Trophoblast cell (in vitro differentiated cells and primary cell): ENCODE measurements at regions not wholly inside any gene's neighbourhood (a gene's known extent, or its start where the extent isn't known, plus 50 kb on each side); places are given as distances from the start of the nearest gene placed in this dataset.

ENCODE experiments used
- DNase-seq, 2 donors: peaks; one replicate each; pipeline ENCODE4 v3.0.0-alpha.2; 2016
- H2AFZ ChIP-seq: 2 replicates; pipeline ENCODE4 v1.6.1; 2013; ENCODE audit warnings: low read length, moderate library complexity, mild to moderate bottlenecking; ENCODE audit not compliant: insufficient read depth, poor library complexity
- H2AK5ac ChIP-seq: 2 replicates; pipeline ENCODE4 v1.6.1; 2013; ENCODE audit warnings: mild to moderate bottlenecking, low read length
- H2BK120ac ChIP-seq: 2 replicates; pipeline ENCODE4 v1.6.1; 2013; ENCODE audit warnings: low read length, mild to moderate bottlenecking, moderate library complexity; ENCODE audit not compliant: insufficient read depth, poor library complexity
- H2BK12ac ChIP-seq: 2 replicates; pipeline ENCODE4 v1.6.1; 2013; ENCODE audit warnings: mild to moderate bottlenecking, low read length, moderate library complexity
- H2BK5ac ChIP-seq: 2 replicates; pipeline ENCODE4 v1.6.1; 2013; ENCODE audit warnings: low read length, low read depth, moderate library complexity, mild to moderate bottlenecking; ENCODE audit not compliant: poor library complexity
- H3K14ac ChIP-seq: 2 replicates; pipeline ENCODE4 v1.6.1; 2013; ENCODE audit warnings: mild to moderate bottlenecking, low read length
- H3K18ac ChIP-seq: 2 replicates; pipeline ENCODE4 v1.6.1; 2013; ENCODE audit warnings: mild to moderate bottlenecking, low read length
- H3K23ac ChIP-seq: 2 replicates; pipeline ENCODE4 v1.6.1; 2013; ENCODE audit warnings: low read length
- H3K27ac ChIP-seq: 2 replicates; pipeline ENCODE4 v1.5.1; 2013; ENCODE audit warnings: low read depth, mild to moderate bottlenecking, inconsistent platforms, low read length, moderate library complexity
- H3K27me3 ChIP-seq: 2 replicates; pipeline ENCODE4 v1.6.1; 2013; ENCODE audit warnings: inconsistent platforms, mild to moderate bottlenecking, low read length, moderate library complexity; ENCODE audit not compliant: insufficient read depth
- H3K36me3 ChIP-seq, 2 experiments: 1 replicate in 1 of 2; 2 replicates in 1 of 2; pipeline ENCODE4 v1.6.1; 2013; ENCODE audit warnings: low read length in 2 of 2, mild to moderate bottlenecking in 2 of 2, moderate library complexity in 1 of 2; ENCODE audit not compliant: insufficient read depth in 2 of 2, control insufficient read depth in 1 of 2
- H3K4ac ChIP-seq: 2 replicates; pipeline ENCODE4 v1.6.1; 2013; ENCODE audit warnings: low read depth, mild to moderate bottlenecking, low read length, moderate library complexity
- H3K4me1 ChIP-seq, 2 experiments: 1 replicate in 1 of 2; 2 replicates in 1 of 2; pipeline ENCODE4 v1.6.1; 2013; ENCODE audit warnings: low read length in 2 of 2, mild to moderate bottlenecking in 2 of 2, moderate library complexity in 1 of 2; ENCODE audit not compliant: insufficient read depth in 2 of 2, control insufficient read depth in 1 of 2
- H3K4me2 ChIP-seq: 2 replicates; pipeline ENCODE4 v1.6.1; 2013; ENCODE audit warnings: inconsistent platforms, mild to moderate bottlenecking, low read length, moderate library complexity
- H3K4me3 ChIP-seq: 2 replicates; pipeline ENCODE4 v1.5.1; 2013; ENCODE audit warnings: mild to moderate bottlenecking, low read depth, low read length, inconsistent platforms
- H3K79me1 ChIP-seq: one replicate; pipeline ENCODE4 v1.6.1; 2013; ENCODE audit warnings: low read length
- H3K79me2 ChIP-seq: 2 replicates; pipeline ENCODE4 v1.6.1; 2013; ENCODE audit warnings: low read length, mild to moderate bottlenecking; ENCODE audit not compliant: control insufficient read depth, insufficient read depth, poor library complexity
- H3K9ac ChIP-seq: 2 replicates; pipeline ENCODE4 v1.6.1; 2013; ENCODE audit warnings: mild to moderate bottlenecking, low read length
- H3K9me3 ChIP-seq: 2 replicates; pipeline ENCODE4 v1.6.1; 2013; ENCODE audit warnings: low read depth, mild to moderate bottlenecking, control low read depth, inconsistent platforms, low read length; ENCODE audit not compliant: insufficient read depth
- H4K12ac ChIP-seq: 2 replicates; pipeline ENCODE4 v1.6.1; 2013; ENCODE audit warnings: low read depth, mild to moderate bottlenecking, low read length, moderate library complexity
- H4K8ac ChIP-seq: 2 replicates; pipeline ENCODE4 v1.6.1; 2013; ENCODE audit warnings: low read depth, mild to moderate bottlenecking, low read length, moderate library complexity
- H4K91ac ChIP-seq: one replicate; pipeline ENCODE4 v1.6.1; 2013; ENCODE audit warnings: low read depth, mild to moderate bottlenecking, low read length, moderate library complexity
- WGBS: extraction: QIAGEN DNeasy Blood & Tissue Kit; methylation state at CpG from one replicate; pipeline ENCODE4 v1.1.7; 2013; ENCODE audit warnings: missing lambda C conversion rate; ENCODE audit not compliant: insufficient read length, insufficient coverage; ENCODE audit errors: extremely low coverage; 5-methylcytosine and 5-hydroxymethylcytosine counted together

- H3K9me3 ChIP-seq: no peaks in the 10 kb centered on the region
- H3K9ac ChIP-seq: no peak overlapping the region
- H3K27me3 ChIP-seq: no peaks in the 10 kb centered on the region
- H3K18ac ChIP-seq: no peak overlapping the region
- no peaks in the 10 kb centered on the region for H3K36me3 ChIP-seq
- H4K12ac ChIP-seq: no peak overlapping the region
- H2BK12ac ChIP-seq: no peak overlapping the region
- no peaks in the 10 kb centered on the region for H3K79me1 ChIP-seq
- no peak overlapping the region for H3K27ac ChIP-seq
- H3K4ac ChIP-seq: no peak overlapping the region
- no peaks in the 10 kb centered on the region for H3K79me2 ChIP-seq
- no peak overlapping the region for H2BK120ac ChIP-seq
- no CpG with 5 or more reads among the region's 2 CpGs for WGBS
- no peak overlapping the region for H3K4me2 ChIP-seq
- H4K91ac ChIP-seq: no peak overlapping the region
- no peaks in the 10 kb centered on the region for H3K4me1 ChIP-seq
- no peak overlapping the region for H3K14ac ChIP-seq
- no peak for DNase-seq
- no peak overlapping the region for H3K4me3 ChIP-seq
- H3K23ac ChIP-seq: no peak overlapping the region
- no peak overlapping the region for H2AK5ac ChIP-seq
- H2BK5ac ChIP-seq: no peak overlapping the region
- no peak overlapping the region for H4K8ac ChIP-seq
- no peak overlapping the region for H2AFZ ChIP-seq
These were observed 188.4 kb upstream of the KLF12 start for GRCh38 chr13:74322562-74322961.

- WGBS: no CpG with 5 or more reads among the region's 2 CpGs
- no peak overlapping the region for H2BK120ac ChIP-seq
- DNase-seq: no peak
These were observed 186.1 kb upstream of the KLF12 start for GRCh38 chr13:74320282-74320681.

GRCh38 chr13:74316547-74316946 lies 182.3 kb upstream of the KLF12 start:
- H2BK120ac ChIP-seq: no peak overlapping the region
- no peak overlapping the region for H4K8ac ChIP-seq
- no CpG with 5 or more reads among the region's 1 CpG for WGBS
- H3K4me3 ChIP-seq: no peak overlapping the region
- no peaks in the 10 kb centered on the region for H3K79me2 ChIP-seq
- H3K4me1 ChIP-seq: no peaks in the 10 kb centered on the region
- no peak overlapping the region for H3K23ac ChIP-seq
- no peak overlapping the region for H4K91ac ChIP-seq
- no peak overlapping the region for H3K27ac ChIP-seq
- H3K4ac ChIP-seq: no peak overlapping the region
- no peak for DNase-seq
- no peaks in the 10 kb centered on the region for H3K79me1 ChIP-seq
- H2AFZ ChIP-seq: no peak overlapping the region
- no peak overlapping the region for H3K4me2 ChIP-seq
- no peak overlapping the region for H3K18ac ChIP-seq
- no peak overlapping the region for H3K9ac ChIP-seq
- no peak overlapping the region for H2AK5ac ChIP-seq
- H4K12ac ChIP-seq: no peak overlapping the region
- H3K14ac ChIP-seq: no peak overlapping the region
- H2BK12ac ChIP-seq: no peak overlapping the region
- no peak overlapping the region for H2BK5ac ChIP-seq
- no peaks in the 10 kb centered on the region for H3K9me3 ChIP-seq
- H3K36me3 ChIP-seq: no peaks in the 10 kb centered on the region
- H3K27me3 ChIP-seq: no peaks in the 10 kb centered on the region

More at GRCh38 chr13:74320282-74320681, 186.1 kb upstream of the KLF12 start:
- no peaks in the 10 kb centered on the region for H3K4me1 ChIP-seq
- no peaks in the 10 kb centered on the region for H3K79me2 ChIP-seq
- no peak overlapping the region for H3K4ac ChIP-seq
- H2AK5ac ChIP-seq: no peak overlapping the region
- H3K36me3 ChIP-seq: no peaks in the 10 kb centered on the region
- H3K18ac ChIP-seq: no peak overlapping the region
- H2BK12ac ChIP-seq: no peak overlapping the region
- H4K12ac ChIP-seq: no peak overlapping the region
- no peak overlapping the region for H3K9ac ChIP-seq
- no peak overlapping the region for H3K4me2 ChIP-seq
- H3K14ac ChIP-seq: no peak overlapping the region
- H4K8ac ChIP-seq: no peak overlapping the region
- no peak overlapping the region for H3K4me3 ChIP-seq
- H3K27ac ChIP-seq: no peak overlapping the region
- H3K79me1 ChIP-seq: no peaks in the 10 kb centered on the region
- no peak overlapping the region for H2BK5ac ChIP-seq
- H3K23ac ChIP-seq: no peak overlapping the region
- no peak overlapping the region for H4K91ac ChIP-seq
- H3K9me3 ChIP-seq: no peaks in the 10 kb centered on the region
- H2AFZ ChIP-seq: no peak overlapping the region
- H3K27me3 ChIP-seq: no peaks in the 10 kb centered on the region

- Histone ChIP-seq H3K4ac (no peak overlapping the region), H3K23ac (no peak overlapping the region)
These were observed 172.3 kb upstream of the KLF12 start for GRCh38 chr13:74306496-74306895.

More at GRCh38 chr13:74306496-74306895, 172.3 kb upstream of the KLF12 start:
- Histone ChIP-seq H2BK120ac (no peak overlapping the region), H3K79me1 (no peaks in the 10 kb centered on the region), H2BK12ac (no peak overlapping the region), H3K4me1 (no peaks in the 10 kb centered on the region), H4K91ac (no peak overlapping the region), H3K9ac (no peak overlapping the region), H4K12ac (no peak overlapping the region), H3K27ac (no peak overlapping the region), H3K14ac (no peak overlapping the region), H3K79me2 (no peaks in the 10 kb centered on the region), H2BK5ac (no peak overlapping the region), H3K18ac (no peak overlapping the region), H3K9me3 (no peaks in the 10 kb centered on the region), H3K4me3 (no peak overlapping the region), H2AFZ (no peak overlapping the region), H3K4me2 (no peak overlapping the region), H4K8ac (no peak overlapping the region), H3K36me3 (no peaks in the 10 kb centered on the region), H2AK5ac (no peak overlapping the region), H3K27me3 (no peaks in the 10 kb centered on the region)
- WGBS: no CpG with 5 or more reads among the region's 2 CpGs
- no peak for DNase-seq
